ENCODE measurements at regions not wholly inside any gene's neighbourhood (a gene's known extent, or its start where the extent isn't known, plus 50 kb on each side); places are given as distances from the start of the nearest gene placed in this dataset.

DNA sequence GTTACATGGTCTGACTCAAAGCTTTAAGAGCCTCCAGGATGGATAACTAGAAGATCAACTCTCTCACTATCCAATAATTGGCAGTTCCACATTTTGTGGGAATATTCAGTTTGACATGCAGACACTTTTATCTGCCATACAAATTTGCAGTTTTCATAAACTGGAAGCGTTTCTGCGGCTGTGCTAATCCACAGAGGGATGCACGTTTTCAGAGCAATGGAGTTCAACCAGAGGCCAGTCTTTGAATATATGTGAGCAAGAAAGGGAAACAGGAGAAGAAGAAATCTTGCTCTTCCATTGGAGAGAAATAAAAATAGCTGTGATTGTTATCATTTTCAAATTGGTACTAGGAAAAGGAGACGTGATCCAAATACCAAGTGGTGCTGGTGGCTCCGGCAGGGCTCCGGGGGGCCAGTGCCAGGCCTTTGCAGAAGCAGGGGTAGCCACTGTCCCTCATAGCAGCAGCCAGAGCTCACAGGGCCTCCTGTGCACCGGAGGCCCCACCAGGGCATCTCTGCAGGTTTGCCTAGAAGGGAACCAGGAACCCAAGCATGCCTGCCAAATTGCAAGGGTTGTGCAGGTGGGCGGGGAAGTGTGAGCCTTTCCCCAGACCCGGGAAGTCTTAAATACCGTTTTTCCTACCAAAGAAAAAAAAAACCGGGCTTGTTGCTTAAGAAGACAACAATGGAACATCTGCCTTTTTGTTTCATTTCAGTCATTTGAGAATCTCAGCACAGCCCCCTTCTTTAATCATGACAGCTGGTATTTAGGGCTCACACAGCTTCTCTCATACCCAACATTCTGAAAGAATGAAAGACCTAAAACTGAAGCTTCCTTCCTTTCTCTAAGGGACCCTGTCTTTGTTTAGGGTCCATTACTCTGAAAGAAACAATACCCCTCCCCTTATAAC, 791.1 kb upstream of the SOX11 start:
- peaks cover 0 to 2% (median 0%) of the 10 kb centered on the region in 4 donors for H3K27me3 ChIP-seq
- intact Hi-C loops (cut with DNase I), result no loop called here
- WGBS, 2 donors, result 61 to 69% methylated on average over 11 of the region's 11 CpGs
- no peak for FAIRE-seq
- no peak for DNase-seq
- no peaks in the 10 kb centered on the region for H3K9me3 ChIP-seq
- no peak for TF ChIP-seq CTCF (IDR thresholded peaks at IDR 0.05)
- no peak for ATAC-seq
- H3K36me3 ChIP-seq, result no peaks in the 10 kb centered on the region
- H3K4me3 ChIP-seq, result no peak overlapping the region
- H3K27ac ChIP-seq, result no peak overlapping the region
- no peaks in the 10 kb centered on the region for H3K4me1 ChIP-seq

GRCh38 chr2:4903656-4904348, 788.4 kb upstream of the SOX11 start:
- FAIRE-seq (no peak), DNase-seq (no peak), ATAC-seq (no peak)
- Histone ChIP-seq H3K9me3 (no peaks in the 10 kb centered on the region), H3K4me1 (no peaks in the 10 kb centered on the region), H3K4me3 (no peak overlapping the region), H3K36me3 (no peaks in the 10 kb centered on the region), H3K27me3 (peaks cover 0 to 2% (median 0%) of the 10 kb centered on the region in 4 donors), H3K27ac (no peak overlapping the region)
- intact Hi-C loops (cut with DNase I), result no loop called here
- WGBS, 2 donors, result 22 to 25% methylated on average over 12 of the region's 12 CpGs
- TF ChIP-seq CTCF (IDR thresholded peaks at IDR 0.05), result no peak

DNA sequence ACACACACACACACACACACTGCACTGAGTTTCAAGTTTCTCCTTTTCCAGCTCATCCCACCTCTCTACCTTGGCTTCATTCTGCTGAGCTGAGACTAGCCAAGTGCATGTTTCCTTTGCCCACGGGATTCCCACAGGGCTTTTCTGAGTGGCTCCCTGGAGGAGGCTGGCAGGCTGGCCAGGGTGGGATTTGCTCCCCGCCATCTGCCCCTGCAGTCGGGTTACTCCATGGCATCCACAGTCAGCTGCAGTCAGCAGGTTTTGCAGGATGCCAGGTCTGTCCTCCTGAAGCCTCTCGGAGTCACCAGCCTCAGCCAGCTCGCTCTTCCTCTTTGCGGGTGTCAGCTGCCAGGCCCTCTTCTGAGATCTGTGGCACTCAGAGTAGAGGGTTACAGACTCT, 783.7 kb upstream of the SOX11 start:
- no peak overlapping the region for H3K4me3 ChIP-seq
- FAIRE-seq (no peak), ATAC-seq (no peak), DNase-seq (no peak)
- no peak overlapping the region for H3K27ac ChIP-seq
- no peaks in the 10 kb centered on the region for H3K4me1 ChIP-seq
- no peak for TF ChIP-seq CTCF (IDR thresholded peaks at IDR 0.05)
- intact Hi-C loops (cut with DNase I), result no loop called here
- H3K36me3 ChIP-seq, result no peaks in the 10 kb centered on the region
- H3K27me3 ChIP-seq, result no peaks in the 10 kb centered on the region
- 61 to 77% methylated on average over 6 of the region's 6 CpGs for WGBS, 2 donors
- H3K9me3 ChIP-seq, result no peaks in the 10 kb centered on the region

DNA sequence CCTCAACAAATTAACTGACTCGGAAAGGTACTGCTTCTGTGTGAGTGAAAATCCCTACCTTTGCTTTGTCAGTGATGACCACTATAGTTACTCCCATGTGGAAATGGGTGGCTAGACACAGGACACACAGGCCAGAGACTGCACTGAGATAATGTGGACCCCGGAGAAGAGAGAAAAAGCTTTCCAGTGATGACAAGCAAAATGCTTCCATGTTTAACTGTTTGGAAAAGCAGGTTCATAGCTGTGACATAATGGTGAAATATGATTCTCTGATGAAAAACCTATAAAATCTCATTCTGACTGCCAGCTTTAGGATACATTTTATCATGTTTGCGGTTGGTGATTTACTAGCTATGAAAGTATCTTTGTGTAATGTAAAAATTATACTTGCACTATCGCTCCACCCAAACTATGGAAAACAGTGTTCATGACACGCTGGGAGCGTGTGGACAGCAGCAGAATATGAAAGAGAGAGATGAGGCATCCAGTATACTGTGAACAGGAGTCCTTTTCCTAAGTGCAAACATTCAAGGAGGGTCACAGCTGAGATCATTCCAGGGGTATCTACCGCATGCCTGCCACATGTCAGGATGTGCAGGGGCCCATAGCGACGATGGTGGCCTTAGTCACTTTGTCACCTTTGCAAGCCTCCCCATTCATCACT, 782.7 kb upstream of the SOX11 start:
- no peaks in the 10 kb centered on the region for H3K27me3 ChIP-seq
- WGBS, 2 donors, result 51 to 69% methylated on average over 9 of the region's 9 CpGs
- H3K4me3 ChIP-seq, result no peak overlapping the region
- no peaks in the 10 kb centered on the region for H3K9me3 ChIP-seq
- no peaks in the 10 kb centered on the region for H3K36me3 ChIP-seq
- H3K4me1 ChIP-seq, result no peaks in the 10 kb centered on the region
- no peak for DNase-seq
- no peak for FAIRE-seq
- intact Hi-C loops (cut with DNase I), result no loop called here
- TF ChIP-seq CTCF (IDR thresholded peaks at IDR 0.05), result no peak
- no peak for ATAC-seq
- no peak overlapping the region for H3K27ac ChIP-seq

Data from pancreas (tissue), 10 donors.